Epithelial cell of prostate (primary cell): ENCODE measurements at regions not wholly inside any gene's neighbourhood (a gene's known extent, or its start where the extent isn't known, plus 50 kb on each side); places are given as distances from the start of the nearest gene placed in this dataset.

ENCODE experiments used
- DNase-seq: peaks from one replicate; pipeline ENCODE4 v3.0.0-alpha.2; 2011; ENCODE audit warnings: low read depth, low spot score
- H3K27ac ChIP-seq: fragments of 450-650 bp; 2 replicates; pipeline ENCODE4 v1.5.1; 2017; ENCODE audit warnings: mild to moderate bottlenecking

DNA sequence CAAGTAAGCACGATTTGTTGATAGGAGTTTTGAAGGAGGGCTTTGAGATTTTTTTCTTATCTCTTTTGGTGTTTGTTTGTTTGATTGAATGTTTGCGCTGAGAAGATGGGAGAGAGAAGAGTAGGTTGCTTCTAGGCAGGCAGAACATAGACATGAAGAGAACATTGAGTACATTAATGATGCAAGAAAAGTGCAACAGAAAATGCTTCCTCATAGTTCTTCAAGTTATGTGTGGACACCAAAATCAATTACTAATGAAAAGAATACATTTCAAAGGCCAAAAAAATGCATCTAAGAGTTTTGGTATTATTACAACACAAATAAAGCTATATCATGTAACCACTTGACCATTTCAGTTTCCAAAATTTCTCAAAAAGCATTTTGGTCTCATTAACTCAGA is 191.0 kb upstream of the PPARGC1A start:
- no peak for DNase-seq

DNA sequence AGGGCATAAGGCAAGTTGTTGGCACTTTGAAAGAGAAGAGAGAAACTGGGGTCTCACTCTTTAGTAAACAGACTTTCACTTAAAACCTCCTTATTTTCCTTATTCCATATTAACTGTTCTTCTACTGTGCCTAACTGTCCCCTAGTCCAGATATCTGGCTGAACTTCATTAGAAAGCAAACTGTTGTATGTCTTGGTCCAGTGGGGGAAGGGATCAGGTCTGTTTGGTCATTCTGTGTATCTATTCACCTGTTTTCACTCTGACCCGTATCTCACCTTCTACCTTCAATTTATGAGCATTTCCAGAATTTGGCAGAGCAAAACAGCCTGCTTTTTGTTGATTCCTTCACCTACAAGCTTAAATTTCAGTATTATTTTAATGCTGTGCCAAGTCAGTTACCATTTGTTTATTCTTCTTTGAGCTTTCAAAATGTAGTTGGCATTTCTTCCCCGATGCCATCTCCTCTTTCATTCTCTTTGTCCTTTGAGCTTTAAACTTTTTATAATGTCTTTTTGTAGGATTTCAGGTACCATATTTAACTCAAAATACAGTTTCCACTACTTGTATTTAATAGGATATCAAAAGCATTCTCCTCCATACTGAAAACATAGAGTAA is 188.6 kb upstream of the PPARGC1A start:
- no peak for DNase-seq
- no peak overlapping the region for H3K27ac ChIP-seq

More for the DNA sequence above, 191.0 kb upstream of the PPARGC1A start:
- peak overlapping the region; percentile 19 for H3K27ac ChIP-seq

DNA sequence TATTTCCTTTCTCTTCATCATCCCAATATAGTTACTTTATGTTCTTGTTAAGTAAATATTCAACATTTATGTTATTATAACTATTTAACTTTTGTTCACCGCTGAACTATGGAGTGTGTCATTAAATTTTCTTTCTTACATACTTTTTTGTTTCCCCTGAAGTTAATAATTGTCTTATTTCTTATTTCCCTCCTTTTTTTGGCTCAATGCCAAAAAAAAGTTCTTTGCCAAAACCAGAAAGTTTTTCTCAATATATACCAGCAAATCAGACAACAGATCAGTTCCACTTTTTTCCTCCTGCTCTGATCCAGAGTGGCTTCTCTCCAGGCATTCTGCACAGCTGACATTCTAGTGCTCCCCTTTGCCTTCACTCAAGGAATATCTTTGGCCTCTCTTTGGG is 187.0 kb upstream of the PPARGC1A start:
- no peak for DNase-seq
- H3K27ac ChIP-seq: no peak overlapping the region

DNA sequence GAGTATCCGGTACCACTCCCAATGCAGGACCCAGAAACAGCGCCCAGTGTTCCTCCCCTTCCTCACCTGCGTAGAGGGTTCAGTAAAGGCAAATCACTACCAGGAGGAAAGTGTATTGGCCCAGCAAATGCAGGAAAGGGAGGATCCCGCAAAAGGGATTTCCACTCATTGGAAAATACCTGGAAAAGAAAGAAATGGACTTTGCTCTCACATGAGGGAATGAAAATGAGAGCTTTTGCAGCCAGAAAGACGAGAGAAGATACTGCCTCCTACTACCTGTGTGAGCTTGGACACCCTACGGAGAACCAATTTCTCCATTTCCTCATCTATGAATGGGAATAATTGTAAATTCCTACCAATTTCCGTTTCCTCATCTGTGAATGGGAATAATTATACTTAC is 184.1 kb upstream of the PPARGC1A start:
- no peak for DNase-seq
- no peak overlapping the region for H3K27ac ChIP-seq

DNA sequence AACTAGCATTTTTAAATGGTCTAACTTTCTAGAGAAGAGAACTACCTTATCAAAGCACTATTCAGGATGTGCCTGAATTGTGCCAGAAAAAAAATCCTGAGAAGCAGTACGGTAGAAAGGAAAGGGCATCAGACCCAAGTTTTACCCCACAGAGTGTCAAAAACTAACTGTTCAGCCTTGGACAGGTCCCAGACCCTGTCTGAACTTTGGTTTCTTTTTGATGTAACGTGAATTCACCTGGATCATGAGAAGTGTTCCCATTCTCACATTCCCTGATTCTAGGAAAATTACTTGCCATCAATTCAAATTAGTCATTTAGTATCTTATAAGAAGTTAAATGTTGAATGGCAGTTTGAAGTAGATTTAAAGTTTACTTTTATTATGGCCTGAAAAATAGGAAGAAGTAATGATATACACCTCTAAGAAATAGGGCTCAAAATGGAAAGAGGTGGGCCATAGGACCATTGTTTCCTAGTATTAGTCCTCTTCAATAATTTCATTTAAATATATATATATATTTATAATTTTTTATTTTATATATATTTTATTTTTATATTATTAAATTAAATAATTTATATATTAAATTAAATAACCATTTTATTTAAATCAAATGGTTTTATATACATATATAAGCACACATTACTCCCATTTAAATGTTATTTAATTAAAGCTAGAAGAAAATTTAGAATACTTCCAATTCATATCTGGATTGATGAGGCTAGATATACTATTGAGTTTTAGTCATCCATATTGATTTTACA is 181.9 kb upstream of the PPARGC1A start:
- no peak overlapping the region for H3K27ac ChIP-seq
- no peak for DNase-seq

DNA sequence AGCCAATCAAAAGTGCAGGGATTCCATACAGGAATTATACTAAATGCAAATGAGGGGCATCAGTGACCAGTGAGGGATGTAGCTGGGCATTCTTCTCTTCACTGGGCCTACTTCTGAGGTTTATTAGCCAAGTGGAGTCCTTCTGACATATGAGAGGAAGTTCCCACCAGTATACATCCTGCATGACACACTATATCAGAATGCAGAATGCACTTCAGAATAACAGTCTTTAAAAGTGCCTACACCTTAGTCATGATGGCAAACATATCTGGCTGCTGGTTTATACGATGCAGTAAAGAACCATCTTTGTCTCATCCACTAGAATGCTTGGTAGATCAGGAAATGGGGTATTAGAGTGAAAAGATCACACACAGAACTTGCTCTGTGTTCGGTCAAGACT is 180.3 kb upstream of the PPARGC1A start:
- H3K27ac ChIP-seq: peak overlapping the region; percentile 85
- peak; percentile 49 for DNase-seq

DNA sequence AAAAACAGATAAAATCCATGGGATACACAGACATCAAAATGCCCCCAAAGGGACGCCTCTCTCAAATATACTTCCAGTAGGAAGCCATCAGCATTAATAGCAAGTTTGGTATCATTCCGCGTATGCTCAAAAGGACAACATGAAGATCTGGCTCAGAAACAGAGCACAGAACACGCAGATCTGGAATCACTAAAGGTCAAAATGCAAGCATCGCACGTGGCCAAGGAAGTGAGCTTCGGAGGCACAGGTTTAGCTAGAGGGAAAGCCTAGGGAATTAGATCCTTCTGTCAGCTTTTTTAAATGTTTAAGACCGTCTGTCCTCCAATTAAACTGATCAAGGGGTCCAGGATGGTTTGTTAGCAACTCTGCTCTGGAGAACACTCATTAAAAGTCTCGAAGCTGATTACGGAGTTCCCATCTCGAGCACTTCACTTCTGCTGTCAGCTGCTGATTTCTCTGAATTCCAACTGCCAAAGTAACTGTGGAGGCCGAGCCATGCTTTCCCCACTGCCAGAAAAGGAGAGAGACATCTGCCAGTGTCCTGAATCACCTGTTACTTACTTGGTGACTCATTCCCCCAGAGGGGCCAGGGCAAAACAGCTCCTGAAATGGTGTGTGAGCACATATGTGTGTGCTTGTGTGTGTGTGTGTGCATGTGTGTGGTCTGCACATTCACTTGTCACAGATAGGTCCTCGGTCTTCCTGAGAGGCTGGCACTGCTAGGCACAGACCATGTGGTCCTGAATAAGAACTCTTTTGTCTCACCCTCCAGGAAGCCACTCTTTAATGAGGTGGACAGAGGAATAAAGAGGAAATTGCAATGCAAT is 177.7 kb upstream of the PPARGC1A start:
- DNase-seq: peak; percentile 67

DNA sequence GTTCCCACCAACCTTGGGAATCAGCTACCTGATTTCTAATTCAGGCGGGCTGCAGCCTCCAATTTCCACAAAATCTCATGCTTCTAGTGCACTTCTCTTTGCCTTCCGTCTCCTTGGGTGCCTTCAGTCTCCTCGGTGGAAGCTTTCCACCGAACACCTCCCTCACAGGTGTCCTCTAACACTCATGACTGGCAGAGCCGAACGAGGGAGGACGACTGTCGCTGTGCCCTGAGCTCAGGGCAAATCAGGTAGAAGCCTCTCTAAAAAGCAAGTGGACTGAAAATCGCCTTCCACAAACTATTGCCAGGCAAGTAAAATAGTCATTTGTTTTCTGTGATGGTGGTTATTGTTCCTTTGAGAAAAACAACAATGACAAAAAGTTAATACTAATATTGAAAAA is 176.1 kb upstream of the PPARGC1A start:
- no peak overlapping the region for H3K27ac ChIP-seq
- DNase-seq: no peak

More for the DNA sequence above, 177.7 kb upstream of the PPARGC1A start:
- H3K27ac ChIP-seq: peak overlapping the region; percentile 85

DNA sequence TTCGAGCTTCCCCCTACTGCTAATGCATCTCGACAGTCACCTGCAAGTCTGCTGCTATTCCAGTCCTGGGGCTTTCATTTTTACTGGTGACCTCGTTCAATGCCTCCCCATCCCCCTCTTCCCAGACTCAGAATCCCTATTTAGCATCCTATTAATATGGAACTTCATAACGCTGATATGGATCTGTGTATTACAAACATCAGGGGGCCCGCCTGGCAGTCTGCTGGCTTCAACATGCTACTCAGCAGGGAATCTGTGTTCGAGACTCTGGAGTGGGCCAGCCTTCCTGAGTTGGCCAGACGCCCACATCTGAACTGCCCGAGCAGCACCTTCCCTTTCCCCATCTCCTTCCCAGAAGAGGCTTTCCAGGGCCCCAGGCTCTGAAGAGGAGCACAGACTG is 173.9 kb upstream of the PPARGC1A start:
- DNase-seq: no peak

DNA sequence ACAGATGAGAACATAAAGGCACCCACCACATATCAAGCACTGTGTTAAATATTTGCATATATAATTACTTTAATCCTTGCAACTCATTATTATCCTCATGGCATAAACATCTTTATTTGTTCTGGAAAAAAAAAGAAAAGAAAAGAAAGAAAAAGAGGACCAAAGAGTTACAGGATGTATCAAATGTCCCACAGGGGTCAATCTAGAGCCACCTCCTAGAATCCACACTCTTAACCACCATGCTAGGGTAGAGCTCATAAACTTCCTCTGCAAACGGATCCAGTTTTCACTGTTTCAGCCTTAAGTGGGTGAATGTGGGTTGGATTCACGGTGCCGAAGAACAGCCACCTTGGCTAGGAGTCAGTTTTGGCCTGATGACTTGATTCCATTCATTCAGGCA is 171.1 kb upstream of the PPARGC1A start:
- DNase-seq: no peak
- no peak overlapping the region for H3K27ac ChIP-seq

More for the DNA sequence above, 173.9 kb upstream of the PPARGC1A start:
- no peak overlapping the region for H3K27ac ChIP-seq

DNA sequence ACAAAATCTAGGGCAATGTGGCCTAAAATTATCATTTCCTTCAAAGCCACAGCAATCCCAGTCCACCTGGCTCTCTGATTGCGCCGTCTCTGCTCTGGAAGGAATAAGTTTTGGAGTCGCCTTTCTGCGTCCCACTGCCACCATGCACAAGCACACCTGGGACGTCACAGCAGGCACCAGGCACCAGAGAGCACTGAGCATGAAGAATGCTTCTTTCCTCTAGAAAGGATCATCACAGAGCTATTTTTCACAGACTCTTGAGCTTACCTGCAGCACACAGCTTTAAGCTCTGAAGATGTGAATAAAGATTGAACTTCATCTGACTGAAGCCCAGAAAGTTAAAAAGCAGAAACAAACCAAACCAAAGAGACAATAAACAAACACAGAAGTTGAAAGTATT is 170.0 kb upstream of the PPARGC1A start:
- H3K27ac ChIP-seq: no peak overlapping the region
- DNase-seq: no peak

DNA sequence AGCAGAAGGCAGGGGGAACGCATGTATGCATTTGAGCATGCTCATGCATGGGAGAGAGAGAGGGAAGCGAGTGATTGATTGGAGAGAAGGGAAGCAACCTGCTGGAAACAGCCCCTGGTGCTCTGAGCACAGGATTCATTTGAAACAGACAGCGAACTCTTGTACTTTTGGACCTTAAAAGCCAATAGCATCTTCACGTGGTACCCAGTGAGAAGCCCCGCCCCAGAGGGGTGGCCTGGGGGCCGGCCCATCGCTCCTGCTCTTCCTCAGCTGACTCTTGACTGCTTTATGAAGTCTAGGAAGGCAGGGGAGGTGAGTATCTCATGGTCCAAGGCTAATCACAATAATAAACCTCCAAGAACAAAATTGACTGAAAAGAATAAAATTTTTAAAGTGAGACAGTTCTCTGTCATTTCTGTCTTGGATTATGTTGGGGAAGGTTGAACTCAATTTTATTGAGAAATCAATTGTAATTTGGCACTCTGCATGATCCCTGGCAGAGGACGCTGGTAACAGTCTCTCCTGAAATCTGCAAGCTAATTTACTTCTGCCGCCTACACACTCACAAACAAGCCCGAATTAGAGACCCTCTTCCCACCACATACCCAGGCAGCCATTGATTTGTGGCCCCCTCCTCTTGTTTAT is 168.2 kb upstream of the PPARGC1A start:
- no peak overlapping the region for H3K27ac ChIP-seq
- no peak for DNase-seq

DNA sequence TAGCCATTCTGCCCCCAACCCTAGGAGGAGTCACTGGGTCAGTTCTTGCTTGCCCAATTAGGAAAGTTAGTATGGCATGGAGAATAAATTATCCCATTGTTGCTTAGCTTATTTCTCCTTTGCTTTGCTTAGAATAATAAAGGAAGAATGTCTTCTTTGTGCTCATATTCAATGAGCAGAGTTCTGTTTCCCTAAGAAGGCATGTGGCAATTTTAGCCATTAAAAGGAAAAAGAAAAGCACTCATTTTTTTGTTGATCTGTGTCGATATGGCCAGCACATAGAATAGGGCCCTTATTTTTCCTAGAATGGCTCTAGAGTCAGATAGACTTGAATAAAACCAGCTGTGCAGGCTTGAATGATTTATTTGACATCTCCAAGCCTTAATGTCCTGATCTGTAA is 166.4 kb upstream of the PPARGC1A start:
- DNase-seq: no peak
- H3K27ac ChIP-seq: no peak overlapping the region

DNA sequence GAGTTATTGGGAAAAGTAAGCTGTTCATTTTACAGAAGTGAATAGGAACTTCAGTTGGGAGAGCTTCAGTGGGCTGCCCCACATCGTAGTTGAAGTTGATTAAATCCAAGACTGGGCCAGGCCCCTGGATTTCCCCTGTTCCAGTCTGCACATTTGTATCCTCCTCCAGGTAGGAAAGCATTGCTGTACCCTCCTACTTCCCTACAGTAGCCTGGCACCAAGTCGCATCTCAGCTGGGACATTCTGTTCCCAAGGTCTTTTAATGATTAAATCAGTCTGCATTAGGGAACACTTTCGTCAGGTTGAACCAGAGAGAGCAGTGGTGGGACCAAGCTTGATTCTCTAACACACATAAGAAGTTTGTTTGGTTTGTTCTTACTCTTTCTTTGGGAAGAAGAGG is 165.8 kb upstream of the PPARGC1A start:
- DNase-seq: no peak
- H3K27ac ChIP-seq: no peak overlapping the region

DNA sequence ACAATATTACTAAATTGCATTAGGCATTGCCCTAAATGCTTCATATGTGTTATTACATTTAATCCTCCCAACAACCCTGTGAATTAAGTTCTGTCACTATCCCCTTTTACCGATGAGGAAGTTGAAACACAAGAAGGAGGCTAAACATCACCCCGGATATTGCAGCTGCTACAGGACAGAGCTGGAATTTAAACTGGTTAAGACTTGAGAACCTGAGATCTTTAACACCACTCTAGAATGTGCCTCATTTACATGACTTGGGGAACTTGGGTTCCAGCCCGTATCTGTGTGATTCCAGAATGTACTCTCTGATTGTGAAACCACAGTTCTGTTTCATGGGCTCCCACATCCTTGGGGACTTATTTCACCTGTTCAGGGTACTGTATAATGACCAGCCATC is 165.1 kb upstream of the PPARGC1A start:
- H3K27ac ChIP-seq: no peak overlapping the region
- no peak for DNase-seq

DNA sequence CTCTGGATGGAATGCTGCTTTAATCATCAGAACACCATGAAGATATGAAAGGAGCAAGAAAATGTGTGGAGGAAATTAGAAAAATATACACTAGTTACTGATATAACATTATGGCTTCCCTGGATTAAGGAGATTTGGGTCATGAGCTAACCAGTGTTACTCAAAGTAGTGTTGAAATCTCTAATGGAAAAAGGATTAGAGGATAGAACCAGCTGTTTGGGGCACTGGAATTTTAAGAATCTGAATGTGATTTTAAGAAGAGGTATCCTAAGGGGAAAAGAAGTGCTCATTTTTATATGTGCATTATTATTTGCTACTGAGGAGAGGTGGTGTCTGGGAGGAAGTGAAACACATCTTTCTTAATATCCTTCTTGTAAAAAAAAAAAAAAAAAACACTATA is 164.1 kb upstream of the PPARGC1A start:
- DNase-seq: no peak
- no peak overlapping the region for H3K27ac ChIP-seq

DNA sequence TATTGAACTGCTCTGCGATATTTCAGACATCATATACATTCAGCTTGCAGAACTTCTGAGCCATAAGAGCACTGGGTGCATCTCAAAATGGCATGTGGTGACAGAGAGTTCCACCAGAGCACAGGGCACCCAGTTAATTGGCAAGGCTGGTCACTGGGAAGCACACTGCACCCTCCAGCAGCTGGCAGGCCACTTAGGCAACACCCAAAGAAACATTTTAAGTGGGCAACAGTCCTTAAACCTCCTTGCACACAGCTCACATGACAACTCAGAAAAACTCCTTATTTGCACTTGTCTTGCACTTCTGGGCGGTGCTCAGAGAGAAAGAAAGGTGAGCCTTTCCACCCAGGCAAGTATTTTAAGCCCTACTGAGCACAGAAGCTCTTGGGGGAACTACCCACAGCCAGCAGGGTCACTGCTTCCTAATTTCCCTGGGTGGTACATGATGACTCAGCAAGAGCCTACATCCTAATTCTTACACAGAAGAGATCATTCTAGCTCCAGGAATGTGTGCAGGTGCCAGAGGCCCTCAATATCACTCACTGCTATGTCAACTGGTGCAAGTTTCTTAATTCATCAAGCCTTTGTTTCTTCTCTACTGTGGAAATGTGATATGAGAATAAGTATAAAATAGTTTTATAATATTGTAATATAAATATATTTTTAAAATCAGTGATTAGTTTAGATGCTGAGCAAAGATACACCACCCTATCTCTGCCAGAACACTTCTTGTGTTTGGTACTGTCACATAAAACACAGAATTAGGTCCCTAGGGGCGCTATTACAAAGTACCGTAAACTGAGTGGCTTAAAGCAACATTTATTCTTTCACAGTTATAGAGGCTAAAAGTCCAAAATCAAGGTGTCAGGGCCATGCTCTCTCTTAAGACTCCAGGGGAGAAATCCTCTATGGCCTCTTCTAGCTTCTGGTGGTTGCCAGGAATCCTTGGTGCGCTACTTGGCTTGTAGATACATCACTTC is 155.1 kb upstream of the PPARGC1A start:
- DNase-seq: no peak
- no peak overlapping the region for H3K27ac ChIP-seq

DNA sequence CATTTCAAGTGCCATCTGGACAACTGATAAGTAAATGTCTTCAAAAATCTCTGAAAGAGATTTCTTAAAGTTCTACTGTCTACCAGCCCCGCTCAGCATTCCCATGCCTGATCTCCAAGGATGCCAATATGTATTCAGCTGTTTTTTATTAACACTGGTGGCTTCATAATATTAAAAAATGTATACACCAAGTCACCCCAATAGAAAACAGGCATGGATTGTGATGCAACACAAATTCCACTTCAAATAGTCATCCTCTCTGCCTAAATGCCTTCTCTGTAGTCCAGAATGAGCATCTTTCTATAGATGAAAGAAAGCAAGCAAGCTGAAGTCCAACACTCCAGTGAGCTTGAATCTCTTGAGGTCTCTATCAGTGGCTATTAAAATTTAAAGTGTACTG is 152.2 kb upstream of the PPARGC1A start:
- no peak for DNase-seq
- no peak overlapping the region for H3K27ac ChIP-seq

DNA sequence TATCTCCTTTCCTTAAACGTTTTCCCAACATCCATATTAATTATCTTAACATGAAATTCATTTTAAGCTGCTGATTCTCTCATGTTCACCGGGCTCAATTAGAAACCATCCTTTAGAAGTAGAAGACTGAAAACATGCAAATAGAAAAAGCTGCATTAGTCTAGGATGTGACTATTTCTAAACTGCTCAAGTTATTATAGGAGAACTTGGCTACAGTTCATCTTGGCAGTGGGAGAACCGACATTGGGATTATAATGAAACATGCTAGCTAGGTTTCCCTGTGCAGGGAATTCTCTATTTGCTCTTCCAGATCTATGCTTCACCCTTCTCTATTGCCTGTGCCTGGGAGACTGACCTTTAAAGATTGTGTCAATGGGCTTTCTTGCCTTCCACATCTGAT is 151.0 kb upstream of the PPARGC1A start:
- DNase-seq: no peak
- no peak overlapping the region for H3K27ac ChIP-seq

DNA sequence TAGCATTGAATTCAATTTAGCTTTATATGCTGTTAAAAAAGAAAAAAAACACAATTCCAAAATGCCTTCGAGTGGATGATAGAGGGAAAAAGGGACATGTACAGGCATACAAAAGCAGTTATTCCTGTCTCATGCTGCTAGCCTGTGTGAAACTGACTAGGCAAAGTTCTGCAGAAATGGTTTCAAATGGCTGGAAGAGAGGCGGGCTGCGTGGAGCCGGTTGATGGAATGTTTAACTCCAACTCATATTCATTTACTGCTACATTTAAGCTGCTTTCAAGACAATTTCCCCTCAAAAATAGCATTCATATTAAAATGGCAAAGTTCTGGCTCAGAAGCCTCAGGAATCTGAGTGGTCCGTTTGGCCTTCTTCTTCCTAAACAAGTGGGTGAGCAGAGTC is 143.8 kb upstream of the PPARGC1A start:
- H3K27ac ChIP-seq: no peak overlapping the region
- no peak for DNase-seq
